ENCODE measurements at regions not wholly inside any gene's neighbourhood (a gene's known extent, or its start where the extent isn't known, plus 50 kb on each side); places are given as distances from the start of the nearest gene placed in this dataset.
"Not testable (repeated sequence)": the region's sequence is repeated elsewhere in the genome, so short reads cannot be mapped to it uniquely, and the experiment has no call there.

DNA sequence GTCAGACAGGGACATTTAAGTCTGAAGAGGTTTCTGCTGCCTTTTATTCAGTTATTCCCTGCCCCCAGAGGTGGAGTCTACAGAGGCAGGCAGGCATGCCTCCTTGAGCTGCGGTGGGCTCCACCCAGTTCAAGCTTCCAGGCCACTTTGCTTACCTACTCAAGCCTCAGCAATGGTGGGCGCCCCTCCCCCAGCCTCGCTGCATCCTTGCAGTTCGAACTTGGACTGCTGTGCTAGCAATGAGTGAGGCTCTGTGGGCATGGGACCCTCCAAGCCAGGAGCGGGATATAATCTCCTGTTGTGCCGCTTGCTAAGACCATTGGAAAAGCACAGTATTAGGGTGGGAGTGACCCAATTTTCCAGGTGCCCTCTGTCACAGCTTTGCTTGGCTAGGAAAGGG is 207.5 kb upstream of the EPHA6 start:
- TF ChIP-seq, protein P1, sequence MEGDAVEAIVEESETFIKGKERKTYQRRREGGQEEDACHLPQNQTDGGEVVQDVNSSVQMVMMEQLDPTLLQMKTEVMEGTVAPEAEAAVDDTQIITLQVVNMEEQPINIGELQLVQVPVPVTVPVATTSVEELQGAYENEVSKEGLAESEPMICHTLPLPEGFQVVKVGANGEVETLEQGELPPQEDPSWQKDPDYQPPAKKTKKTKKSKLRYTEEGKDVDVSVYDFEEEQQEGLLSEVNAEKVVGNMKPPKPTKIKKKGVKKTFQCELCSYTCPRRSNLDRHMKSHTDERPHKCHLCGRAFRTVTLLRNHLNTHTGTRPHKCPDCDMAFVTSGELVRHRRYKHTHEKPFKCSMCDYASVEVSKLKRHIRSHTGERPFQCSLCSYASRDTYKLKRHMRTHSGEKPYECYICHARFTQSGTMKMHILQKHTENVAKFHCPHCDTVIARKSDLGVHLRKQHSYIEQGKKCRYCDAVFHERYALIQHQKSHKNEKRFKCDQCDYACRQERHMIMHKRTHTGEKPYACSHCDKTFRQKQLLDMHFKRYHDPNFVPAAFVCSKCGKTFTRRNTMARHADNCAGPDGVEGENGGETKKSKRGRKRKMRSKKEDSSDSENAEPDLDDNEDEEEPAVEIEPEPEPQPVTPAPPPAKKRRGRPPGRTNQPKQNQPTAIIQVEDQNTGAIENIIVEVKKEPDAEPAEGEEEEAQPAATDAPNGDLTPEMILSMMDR (conservative IDR thresholded peaks at IDR 0.05; ENCODE audit: low read depth in 2 of 2): not testable (repeated sequence)
- not testable (repeated sequence) for TF ChIP-seq POLR2AphosphoS5 (IDR thresholded peaks at IDR 0.05; ENCODE audit: low read depth); EZH2phosphoT487 (IDR thresholded peaks at IDR 0.05; ENCODE audit: unreplicated experiment); ZNF114 (CRISPR knock-in tag; IDR thresholded peaks at IDR 0.05)
- TF ChIP-seq, protein P2, sequence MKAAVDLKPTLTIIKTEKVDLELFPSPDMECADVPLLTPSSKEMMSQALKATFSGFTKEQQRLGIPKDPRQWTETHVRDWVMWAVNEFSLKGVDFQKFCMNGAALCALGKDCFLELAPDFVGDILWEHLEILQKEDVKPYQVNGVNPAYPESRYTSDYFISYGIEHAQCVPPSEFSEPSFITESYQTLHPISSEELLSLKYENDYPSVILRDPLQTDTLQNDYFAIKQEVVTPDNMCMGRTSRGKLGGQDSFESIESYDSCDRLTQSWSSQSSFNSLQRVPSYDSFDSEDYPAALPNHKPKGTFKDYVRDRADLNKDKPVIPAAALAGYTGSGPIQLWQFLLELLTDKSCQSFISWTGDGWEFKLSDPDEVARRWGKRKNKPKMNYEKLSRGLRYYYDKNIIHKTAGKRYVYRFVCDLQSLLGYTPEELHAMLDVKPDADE (IDR thresholded peaks at IDR 0.05): not testable (repeated sequence)
